H1 (cell line): ENCODE measurements at regions not wholly inside any gene's neighbourhood (a gene's known extent, or its start where the extent isn't known, plus 50 kb on each side); places are given as distances from the start of the nearest gene placed in this dataset.

Experiments
- CTCF ChIA-PET: fragments of 300-600 bp; sonication (Branson Sonifier 250); formaldehyde crosslinking; loops from one replicate; lab custom pipeline; 2021; ENCODE audit not compliant: partially characterized antibody; lab: Charles Lee
- POLR2A ChIA-PET: fragments of 300-600 bp; sonication (Branson Sonifier 250); formaldehyde crosslinking; loops from one replicate; lab custom pipeline; 2021; ENCODE audit warnings: inconsistent platforms; ENCODE audit not compliant: partially characterized antibody; lab: Charles Lee
- DNase-seq, 2 experiments: peaks; one replicate each; pipeline versions ENCODE4 v3.0.0 to v3.0.0-alpha.2; 2010 to 2022; ENCODE audit warnings: low spot score in 2 of 2, low read depth in 1 of 2, mixed read lengths in 1 of 2
- FAIRE-seq: peaks from 2 replicates; lab custom pipeline; 2011; peaks lifted over from hg19 to GRCh38; lab: Jason Lieb, UNC
- H2AFZ ChIP-seq: 2 replicates; pipeline ENCODE4 v1.8.1; 2012; ENCODE audit warnings: low read length, inconsistent platforms
- H2AK5ac ChIP-seq: 2 replicates; pipeline ENCODE4 v1.6.1; 2013; ENCODE audit warnings: low read depth, low read length
- H2BK120ac ChIP-seq: replicated peaks from 2 replicates; pipeline ENCODE3; 2013; ENCODE audit warnings: low read depth, low read length, inconsistent platforms
- H2BK12ac ChIP-seq: 2 replicates; pipeline ENCODE4 v1.6.1; 2013; ENCODE audit warnings: low read depth, low read length
- H2BK15ac ChIP-seq: 2 replicates; pipeline ENCODE4 v1.6.1; 2013; ENCODE audit warnings: low read length
- H2BK20ac ChIP-seq: 2 replicates; pipeline ENCODE4 v1.6.1; 2013; ENCODE audit warnings: low read length
- H2BK5ac ChIP-seq: 2 replicates; pipeline ENCODE4 v1.6.1; 2013; ENCODE audit warnings: low read depth, low read length
- H3K14ac ChIP-seq: 2 replicates; pipeline ENCODE4 v1.6.1; 2013; ENCODE audit warnings: inconsistent platforms; ENCODE audit not compliant: insufficient read length
- H3K18ac ChIP-seq: 2 replicates; pipeline ENCODE4 v1.6.1; 2013; ENCODE audit warnings: low read length; ENCODE audit errors: extremely low read depth
- H3K23ac ChIP-seq: 2 replicates; pipeline ENCODE4 v1.6.1; 2013; ENCODE audit warnings: inconsistent platforms; ENCODE audit not compliant: insufficient read length
- H3K23me2 ChIP-seq: 2 replicates; pipeline ENCODE4 v1.6.1; 2013; ENCODE audit warnings: low read depth, low read length
- H3K27ac ChIP-seq: 2 replicates; pipeline ENCODE4 v1.6.1; 2011; ENCODE audit warnings: low read depth, low read length, inconsistent platforms
- H3K27me3 ChIP-seq, 4 experiments: replicated peaks in 1 of 4; 1 replicate in 1 of 4; 2 replicates in 3 of 4; pipeline versions ENCODE4 v1.6.1 to v1.8.1; 2011 to 2013; ENCODE audit warnings: low read length in 3 of 4, mild to moderate bottlenecking in 3 of 4, inconsistent platforms in 2 of 4, mixed read lengths in 2 of 4, moderate library complexity in 1 of 4; ENCODE audit not compliant: control insufficient read depth in 3 of 4, insufficient read depth in 3 of 4; ENCODE audit errors: extremely low read depth in 1 of 4
- H3K36me3 ChIP-seq, 4 experiments: 2 replicates each; pipeline versions ENCODE4 v1.6.1 to v1.8.1; 2011 to 2013; ENCODE audit warnings: mild to moderate bottlenecking in 4 of 4, low read length in 3 of 4, moderate library complexity in 2 of 4, control low read depth in 1 of 4, inconsistent platforms in 1 of 4; ENCODE audit not compliant: insufficient read depth in 4 of 4, control insufficient read depth in 2 of 4
- H3K4ac ChIP-seq: replicated peaks from 2 replicates; pipeline ENCODE3; 2013; ENCODE audit warnings: low read length, low read depth, mixed read lengths, inconsistent platforms; ENCODE audit not compliant: insufficient read length
- H3K4me1 ChIP-seq, 4 experiments: replicated peaks in 1 of 4; 1 replicate in 1 of 4; 2 replicates in 3 of 4; pipeline versions ENCODE4 v1.6.1 to v1.8.1; 2011 to 2013; ENCODE audit warnings: low read length in 3 of 4, inconsistent platforms in 2 of 4, mixed read lengths in 1 of 4; ENCODE audit not compliant: insufficient read depth in 4 of 4, control insufficient read depth in 3 of 4
- H3K4me2 ChIP-seq, 2 experiments: 2 replicates each; pipeline versions ENCODE4 v1.6.1 to v1.8.1; 2011 to 2013; ENCODE audit warnings: low read depth in 2 of 2, low read length in 2 of 2, control low read depth in 1 of 2, inconsistent platforms in 1 of 2, mild to moderate bottlenecking in 1 of 2; ENCODE audit not compliant: insufficient read depth in 1 of 2
- H3K4me3 ChIP-seq, 4 experiments: fragments of 200-600, 300-600 bp in 1 of 4; sonication (generic), shearing (Covaris generic), sonication (Bioruptor Twin) in 1 of 4; 2 replicates each; pipeline versions ENCODE4 v1.5.1 to v1.8.1; 2011 to 2016; ENCODE audit warnings: low read length in 4 of 4, low read depth in 3 of 4, control low read depth in 2 of 4, inconsistent platforms in 2 of 4, mild to moderate bottlenecking in 2 of 4, mixed read lengths in 1 of 4, moderate library complexity in 1 of 4; ENCODE audit not compliant: insufficient read depth in 2 of 4; ENCODE audit errors: extremely low read depth in 1 of 4
- H3K56ac ChIP-seq: replicated peaks from 2 replicates; pipeline ENCODE3; 2013; ENCODE audit warnings: low read depth, mild to moderate bottlenecking, mixed read lengths, low read length, inconsistent platforms; ENCODE audit not compliant: insufficient read length
- H3K79me1 ChIP-seq: 2 replicates; pipeline ENCODE4 v1.6.1; 2013; ENCODE audit warnings: low read depth, low read length, control low read depth
- H3K79me2 ChIP-seq, 2 experiments: 2 replicates each; pipeline versions ENCODE4 v1.6.1 to v1.8.1; 2012 to 2013; ENCODE audit warnings: low read length in 2 of 2, mild to moderate bottlenecking in 2 of 2, inconsistent platforms in 1 of 2; ENCODE audit not compliant: insufficient read depth in 2 of 2, control insufficient read depth in 1 of 2
- H3K9ac ChIP-seq, 4 experiments: replicated peaks in 1 of 4; 1 replicate in 1 of 4; 2 replicates in 3 of 4; pipeline versions ENCODE4 v1.6.1 to v1.8.1; 2011 to 2013; ENCODE audit warnings: low read depth in 3 of 4, low read length in 3 of 4, control low read depth in 2 of 4, mild to moderate bottlenecking in 2 of 4, moderate library complexity in 2 of 4, inconsistent platforms in 1 of 4; ENCODE audit errors: extremely low read depth in 1 of 4
- H3K9me3 ChIP-seq, 2 experiments: 2 replicates each; pipeline versions ENCODE4 v1.6.1 to v1.8.1; 2012 to 2013; ENCODE audit warnings: mild to moderate bottlenecking in 2 of 2, moderate library complexity in 2 of 2, control low read depth in 1 of 2, inconsistent platforms in 1 of 2, low read depth in 1 of 2, low read length in 1 of 2, mixed read lengths in 1 of 2; ENCODE audit not compliant: insufficient read depth in 2 of 2
- H4K20me1 ChIP-seq, 2 experiments: replicated peaks in 1 of 2; 2 replicates each; pipeline versions ENCODE3 to v1.8.1; 2011 to 2013; ENCODE audit warnings: inconsistent platforms in 2 of 2, low read length in 2 of 2, mild to moderate bottlenecking in 1 of 2; ENCODE audit not compliant: insufficient read depth in 2 of 2, control insufficient read depth in 1 of 2
- H4K5ac ChIP-seq: 2 replicates; pipeline ENCODE4 v1.6.1; 2013; ENCODE audit warnings: low read length, low read depth, mixed read lengths, inconsistent platforms; ENCODE audit not compliant: insufficient read length
- H4K8ac ChIP-seq: 2 replicates; pipeline ENCODE4 v1.8.0; 2013; ENCODE audit warnings: mild to moderate bottlenecking, moderate library complexity, low read length, inconsistent platforms; ENCODE audit not compliant: insufficient read depth; ENCODE audit errors: extremely low read depth
- H4K91ac ChIP-seq: replicated peaks from 2 replicates; pipeline ENCODE3; 2013; ENCODE audit warnings: low read length, mixed read lengths, inconsistent platforms; ENCODE audit not compliant: insufficient read length
- ASH2L ChIP-seq: fragments of 200-600, 300-600 bp; sonication (generic); IDR thresholded peaks from one replicate; pipeline ENCODE4 v1.7.1; 2017; ENCODE audit warnings: low read length
- CEBPB ChIP-seq: IDR thresholded peaks from 2 replicates; pipeline ENCODE4 v1.6.1; 2012; ENCODE audit warnings: low read depth, low read length
- CREB1 ChIP-seq: IDR thresholded peaks from 2 replicates; pipeline ENCODE4 v1.6.1; 2012; ENCODE audit warnings: inconsistent platforms
- EZH2 ChIP-seq: fragments of 200-600 bp; sonication (generic); IDR thresholded peaks from 2 replicates; pipeline ENCODE4 v1.7.1; 2012; ENCODE audit warnings: low read depth, mild to moderate bottlenecking, moderate library complexity, low read length, inconsistent platforms; ENCODE audit not compliant: severe bottlenecking
- KDM1A ChIP-seq: fragments of 200-600, 300-600 bp; sonication (generic); IDR thresholded peaks from 2 replicates; pipeline ENCODE4 v1.7.1; 2016; ENCODE audit warnings: mild to moderate bottlenecking, low read length, borderline replicate concordance
- KDM5A ChIP-seq: fragments of 200-600 bp; IDR thresholded peaks from 2 replicates; pipeline ENCODE4 v1.7.1; 2012; ENCODE audit warnings: mild to moderate bottlenecking, low read length, inconsistent platforms, mixed read lengths
- SP1 ChIP-seq: IDR thresholded peaks from 2 replicates; pipeline ENCODE4 v1.6.1; 2011; ENCODE audit warnings: low read depth, low read length
- SRF ChIP-seq: IDR thresholded peaks from 2 replicates; pipeline ENCODE4 v1.6.1; 2011; ENCODE audit warnings: mild to moderate bottlenecking, low read depth, low read length, moderate library complexity
- TCF12 ChIP-seq: IDR thresholded peaks from 2 replicates; pipeline ENCODE4 v1.6.1; 2011; ENCODE audit warnings: low read depth, mild to moderate bottlenecking, low read length
- TF ChIP-seq, protein P1 (sequence below), 3 experiments: IDR thresholded peaks; 1 replicate in 2 of 3; 2 replicates in 1 of 3; pipeline versions ENCODE4 v1.5.1 to v1.6.1; 2011; ENCODE audit warnings: low read length in 3 of 3, mild to moderate bottlenecking in 3 of 3, inconsistent platforms in 2 of 3, low read depth in 1 of 3, moderate library complexity in 1 of 3; ENCODE audit not compliant: insufficient read depth in 1 of 3; ENCODE audit errors: control extremely low read depth in 1 of 3
- TF ChIP-seq, protein P2 (sequence below): IDR thresholded peaks from 2 replicates; pipeline ENCODE4 v1.6.1; 2011; ENCODE audit warnings: low read depth, mild to moderate bottlenecking, low read length; ENCODE audit not compliant: insufficient read depth

DNA sequence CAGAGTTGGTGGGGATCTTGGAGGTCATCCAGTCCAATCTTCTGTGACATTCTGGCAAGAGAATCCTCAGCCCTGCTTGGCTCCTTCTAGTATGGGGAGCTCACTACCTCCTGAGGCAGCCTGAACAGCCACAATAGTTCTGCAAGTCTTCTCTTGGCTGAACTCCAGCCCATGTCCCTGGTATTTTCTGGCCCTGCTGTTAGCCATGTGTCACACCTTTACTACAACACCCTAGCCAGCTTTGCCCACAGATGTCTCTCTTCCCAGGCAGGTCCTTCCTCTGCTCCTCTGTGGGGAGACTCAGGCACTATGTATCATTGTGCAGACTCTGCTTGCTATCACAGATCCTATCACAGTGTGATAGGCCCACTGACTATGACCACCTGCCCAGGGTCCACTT lies 297.7 kb downstream of the CTTN start:
- Histone ChIP-seq H3K79me2 (no peaks in the 10 kb centered on the region), H2AK5ac (no peak overlapping the region), H3K4me1 (peaks cover 0 to 7% (median 0%) of the 10 kb centered on the region in 4 experiments; a peak in 1 of 7 replicates), H2BK120ac (no peak overlapping the region), H3K9ac (no peak overlapping the region), H2BK12ac (no peak overlapping the region), H3K23ac (no peak overlapping the region), H3K18ac (no peak overlapping the region), H2BK20ac (no peak overlapping the region), H3K4me3 (no peak overlapping the region), H4K8ac (no peak overlapping the region), H3K9me3 (no peaks in the 10 kb centered on the region), H2BK5ac (no peak overlapping the region; the same call in 1 of the 2 replicates), H3K27ac (no peak overlapping the region), H3K4ac (no peak overlapping the region), H3K27me3 (no peaks in the 10 kb centered on the region), H2AFZ (no peak overlapping the region), H3K23me2 (peaks cover 2% of the 10 kb centered on the region; the same call in 1 of the 2 replicates), H3K14ac (no peak overlapping the region), H4K91ac (no peak overlapping the region), H4K5ac (no peak overlapping the region), H3K4me2 (no peak overlapping the region), H3K56ac (no peak overlapping the region), H3K79me1 (no peaks in the 10 kb centered on the region; the same call in 1 of the 2 replicates), H3K36me3 (no peaks in the 10 kb centered on the region), H2BK15ac (no peak overlapping the region), H4K20me1 (no peaks in the 10 kb centered on the region)
- TF ChIP-seq ASH2L, result no peak
- TF ChIP-seq SP1, result no peak
- TF ChIP-seq EZH2, result no peak
- TF ChIP-seq TCF12, result no peak
- TF ChIP-seq KDM1A, result no peak
- no peak for TF ChIP-seq SRF
- TF ChIP-seq, protein P1, sequence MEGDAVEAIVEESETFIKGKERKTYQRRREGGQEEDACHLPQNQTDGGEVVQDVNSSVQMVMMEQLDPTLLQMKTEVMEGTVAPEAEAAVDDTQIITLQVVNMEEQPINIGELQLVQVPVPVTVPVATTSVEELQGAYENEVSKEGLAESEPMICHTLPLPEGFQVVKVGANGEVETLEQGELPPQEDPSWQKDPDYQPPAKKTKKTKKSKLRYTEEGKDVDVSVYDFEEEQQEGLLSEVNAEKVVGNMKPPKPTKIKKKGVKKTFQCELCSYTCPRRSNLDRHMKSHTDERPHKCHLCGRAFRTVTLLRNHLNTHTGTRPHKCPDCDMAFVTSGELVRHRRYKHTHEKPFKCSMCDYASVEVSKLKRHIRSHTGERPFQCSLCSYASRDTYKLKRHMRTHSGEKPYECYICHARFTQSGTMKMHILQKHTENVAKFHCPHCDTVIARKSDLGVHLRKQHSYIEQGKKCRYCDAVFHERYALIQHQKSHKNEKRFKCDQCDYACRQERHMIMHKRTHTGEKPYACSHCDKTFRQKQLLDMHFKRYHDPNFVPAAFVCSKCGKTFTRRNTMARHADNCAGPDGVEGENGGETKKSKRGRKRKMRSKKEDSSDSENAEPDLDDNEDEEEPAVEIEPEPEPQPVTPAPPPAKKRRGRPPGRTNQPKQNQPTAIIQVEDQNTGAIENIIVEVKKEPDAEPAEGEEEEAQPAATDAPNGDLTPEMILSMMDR (IDR thresholded peaks at IDR 0.05; ENCODE audit: control extremely low read depth in 1 of 3, insufficient read depth in 1 of 3, low read depth in 1 of 3, low read length in 3 of 3), result no peak
- TF ChIP-seq, protein P2, sequence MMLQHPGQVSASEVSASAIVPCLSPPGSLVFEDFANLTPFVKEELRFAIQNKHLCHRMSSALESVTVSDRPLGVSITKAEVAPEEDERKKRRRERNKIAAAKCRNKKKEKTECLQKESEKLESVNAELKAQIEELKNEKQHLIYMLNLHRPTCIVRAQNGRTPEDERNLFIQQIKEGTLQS, result no peak
- no peak for TF ChIP-seq CEBPB
- TF ChIP-seq KDM5A, result no peak
- no peak for TF ChIP-seq CREB1
- FAIRE-seq (no peak), DNase-seq (no peak)
- ChIA-PET POLR2A (no interaction called here), CTCF (interaction anchor here (1.0 to 1.4 kb wide), 4 partner anchors 10 to 60 kb away, joined by 3 read pairs; no protein-coding TSS in a partner anchor)
